ENCODE measurements at regions not wholly inside any gene's neighbourhood (a gene's known extent, or its start where the extent isn't known, plus 50 kb on each side); places are given as distances from the start of the nearest gene placed in this dataset.
"Not testable (repeated sequence)": the region's sequence is repeated elsewhere in the genome, so short reads cannot be mapped to it uniquely, and the experiment has no call there.

GRCh38 chr17:22707626-22708025 is 1015.3 kb downstream of the KCNJ18 start:
- no peaks in the 10 kb centered on the region for H3K36me3 ChIP-seq
- TF ChIP-seq CTCF (IDR thresholded peaks at IDR 0.05): no peak
- FAIRE-seq (no peak), DNase-seq (no peak), ATAC-seq (no peak)
- H3K27ac ChIP-seq: no peak overlapping the region
- H3K27me3 ChIP-seq: no peaks in the 10 kb centered on the region
- H3K4me3 ChIP-seq: no peak overlapping the region
- no peaks in the 10 kb centered on the region for H3K4me1 ChIP-seq
- 36 to 43% methylated on average over 2 of the region's 2 CpGs for WGBS, 2 donors
- intact Hi-C loops (cut with DNase I): no loop called here
- no peaks in the 10 kb centered on the region for H3K9me3 ChIP-seq

GRCh38 chr17:22717211-22717610 is 1024.9 kb downstream of the KCNJ18 start:
- Histone ChIP-seq H3K36me3 (no peaks in the 10 kb centered on the region), H3K27ac (no peak overlapping the region), H3K4me3 (no peak overlapping the region), H3K27me3 (no peaks in the 10 kb centered on the region), H3K9me3 (no peaks in the 10 kb centered on the region), H3K4me1 (no peaks in the 10 kb centered on the region)
- intact Hi-C loops (cut with DNase I): no loop called here
- TF ChIP-seq CTCF (IDR thresholded peaks at IDR 0.05): no peak
- DNase-seq (no peak), FAIRE-seq (no peak), ATAC-seq (no peak)
- WGBS, 2 donors: 47% methylated on average over 2 of the region's 2 CpGs

- 9 to 25% methylated on average over 2 of the region's 2 CpGs for WGBS, 2 donors
- DNase-seq: no peak
- Histone ChIP-seq H3K9me3 (peaks cover 0 to 5% (median 0%) of the 10 kb centered on the region in 4 donors), H3K4me1 (no peaks in the 10 kb centered on the region), H3K4me3 (no peak overlapping the region), H3K27me3 (no peaks in the 10 kb centered on the region), H3K27ac (no peak overlapping the region), H3K36me3 (no peaks in the 10 kb centered on the region)
- intact Hi-C loops (cut with DNase I): no loop called here
- TF ChIP-seq CTCF (IDR thresholded peaks at IDR 0.05): no peak
- no peak for ATAC-seq
- no peak for FAIRE-seq
Observed at GRCh38 chr17:22718689-22719088, 1026.4 kb downstream of the KCNJ18 start.

- H3K4me3 ChIP-seq; ATAC-seq; H3K9me3 ChIP-seq; H3K36me3 ChIP-seq; H3K27ac ChIP-seq; FAIRE-seq; intact Hi-C loops (cut with DNase I); H3K4me1 ChIP-seq; H3K27me3 ChIP-seq: not testable (repeated sequence)
- 88 to 89% methylated on average over 14 to 27 of the region's 27 CpGs for WGBS, 2 donors
- DNase-seq: peak in 2 of 6 donors; percentile 35 to 42
Observed at GRCh38 chr17:22741066-22741465, 1048.7 kb downstream of the KCNJ18 start.
